ENCODE measurements at regions not wholly inside any gene's neighbourhood (a gene's known extent, or its start where the extent isn't known, plus 50 kb on each side); places are given as distances from the start of the nearest gene placed in this dataset.

- intact Hi-C loops (cut with DNase I) = no loop called here
- H3K27me3 ChIP-seq = no peaks in the 10 kb centered on the region
- no peak overlapping the region for H3K27ac ChIP-seq
- TF ChIP-seq CTCF (IDR thresholded peaks at IDR 0.05) = no peak
- no peaks in the 10 kb centered on the region for H3K4me1 ChIP-seq
- no peak overlapping the region for H3K4me3 ChIP-seq
- no peaks in the 10 kb centered on the region for H3K9me3 ChIP-seq
- H3K36me3 ChIP-seq = no peaks in the 10 kb centered on the region
- H3K9ac ChIP-seq (ENCODE audit: low read depth in 2 of 2, low read length in 2 of 2) = no peak overlapping the region
- DNase-seq = no peak
Observed at GRCh38 chr3:67866571-67866970, 212.2 kb upstream of the SUCLG2 start.

- no peak for DNase-seq
- no peak for TF ChIP-seq CTCF (IDR thresholded peaks at IDR 0.05)
- Histone ChIP-seq H3K27me3 (no peaks in the 10 kb centered on the region), H3K9ac (ENCODE audit: low read depth in 2 of 2, low read length in 2 of 2) (no peak overlapping the region), H3K4me1 (no peaks in the 10 kb centered on the region), H3K4me3 (no peak overlapping the region), H3K36me3 (no peaks in the 10 kb centered on the region), H3K9me3 (no peaks in the 10 kb centered on the region), H3K27ac (no peak overlapping the region)
- intact Hi-C loops (cut with DNase I) = no loop called here
Observed at GRCh38 chr3:67864587-67865183, 210.3 kb upstream of the SUCLG2 start.

DNA sequence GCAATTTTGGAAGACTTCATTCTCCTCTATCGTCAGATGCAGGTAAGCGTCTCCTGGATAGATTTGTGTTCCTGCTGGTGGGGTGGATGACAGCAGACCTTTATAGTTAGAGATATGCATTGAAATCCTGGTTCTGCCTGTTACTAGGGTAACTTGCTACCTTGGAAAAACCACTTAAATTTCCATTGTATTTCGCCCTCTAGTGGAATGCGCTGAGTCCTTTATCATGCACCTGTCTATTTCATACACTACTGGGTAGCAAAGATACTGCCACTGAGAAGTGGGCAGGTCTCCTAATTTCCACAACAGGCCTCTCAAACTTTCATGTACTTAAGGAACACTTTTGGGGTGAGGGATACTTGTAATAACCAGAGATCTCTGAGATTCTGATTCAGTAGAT lies 209.5 kb upstream of the SUCLG2 start:
- Histone ChIP-seq H3K9ac (ENCODE audit: low read depth in 2 of 2, low read length in 2 of 2) (no peak overlapping the region), H3K9me3 (no peaks in the 10 kb centered on the region), H3K27me3 (no peaks in the 10 kb centered on the region), H3K4me3 (no peak overlapping the region), H3K4me1 (no peaks in the 10 kb centered on the region), H3K36me3 (no peaks in the 10 kb centered on the region), H3K27ac (no peak overlapping the region)
- no peak for DNase-seq
- intact Hi-C loops (cut with DNase I) = no loop called here
- peak; percentile 23 for TF ChIP-seq CTCF (IDR thresholded peaks at IDR 0.05)

GRCh38 chr3:67860429-67860828 lies 206.0 kb upstream of the SUCLG2 start:
- H3K4me3 ChIP-seq = no peak overlapping the region
- no peaks in the 10 kb centered on the region for H3K9me3 ChIP-seq
- no peak for TF ChIP-seq CTCF (IDR thresholded peaks at IDR 0.05)
- no peak overlapping the region for H3K27ac ChIP-seq
- H3K36me3 ChIP-seq = no peaks in the 10 kb centered on the region
- no peaks in the 10 kb centered on the region for H3K4me1 ChIP-seq
- no peak for DNase-seq
- H3K9ac ChIP-seq (ENCODE audit: low read depth in 2 of 2, low read length in 2 of 2) = no peak overlapping the region
- intact Hi-C loops (cut with DNase I) = no loop called here
- H3K27me3 ChIP-seq = no peaks in the 10 kb centered on the region

- no peak for TF ChIP-seq CTCF (IDR thresholded peaks at IDR 0.05)
- intact Hi-C loops (cut with DNase I) = no loop called here
- H3K27ac ChIP-seq = no peak overlapping the region
- no peaks in the 10 kb centered on the region for H3K4me1 ChIP-seq
- H3K9ac ChIP-seq (ENCODE audit: low read depth in 2 of 2, low read length in 2 of 2) = no peak overlapping the region
- H3K27me3 ChIP-seq = no peaks in the 10 kb centered on the region
- no peak overlapping the region for H3K4me3 ChIP-seq
- no peak for DNase-seq
- no peaks in the 10 kb centered on the region for H3K9me3 ChIP-seq
- no peaks in the 10 kb centered on the region for H3K36me3 ChIP-seq
Observed at GRCh38 chr3:67858492-67858891, 204.1 kb upstream of the SUCLG2 start.

All from colonic mucosa (tissue), 4 donors.